ENCODE measurements at regions not wholly inside any gene's neighbourhood (a gene's known extent, or its start where the extent isn't known, plus 50 kb on each side); places are given as distances from the start of the nearest gene placed in this dataset.
"Not testable (repeated sequence)": the region's sequence is repeated elsewhere in the genome, so short reads cannot be mapped to it uniquely, and the experiment has no call there.

GRCh38 chr10:81498011-81498551 is 376.9 kb upstream of the NRG3 start:
- Mint-ChIP-seq H3K4me3 (ENCODE audit: low read depth, unreplicated experiment) (no peak overlapping the region), H3K4me1 (ENCODE audit: low read depth, unreplicated experiment) (no peaks in the 10 kb centered on the region), H3K36me3 (ENCODE audit: insufficient read depth, unreplicated experiment) (no peaks in the 10 kb centered on the region), H3K27ac (ENCODE audit: unreplicated experiment) (no peak overlapping the region), H3K9me3 (ENCODE audit: low read depth, unreplicated experiment) (no peaks in the 10 kb centered on the region), H3K27me3 (ENCODE audit: unreplicated experiment) (no peaks in the 10 kb centered on the region)
- CTCF ChIA-PET: interaction anchor here (0.7 kb wide), 1 partner anchor 1032 kb away, joined by 3 read pairs; no protein-coding TSS in a partner anchor
- TF ChIP-seq CTCF (IDR thresholded peaks at IDR 0.05; ENCODE audit: unreplicated experiment): no peak
- no TSS peak for BruUV-seq (replicated peaks)
- DNase-seq: no peak
- intact Hi-C loops (cut with micrococcal nuclease; ENCODE audit: unreplicated experiment): no loop called here

GRCh38 chr10:81502677-81503359 is 372.2 kb upstream of the NRG3 start:
- Mint-ChIP-seq H3K4me3 (ENCODE audit: low read depth, unreplicated experiment) (no peak overlapping the region), H3K27ac (ENCODE audit: unreplicated experiment) (no peak overlapping the region), H3K9me3 (ENCODE audit: low read depth, unreplicated experiment) (no peaks in the 10 kb centered on the region), H3K4me1 (ENCODE audit: low read depth, unreplicated experiment) (no peaks in the 10 kb centered on the region), H3K27me3 (ENCODE audit: unreplicated experiment) (no peaks in the 10 kb centered on the region), H3K36me3 (ENCODE audit: insufficient read depth, unreplicated experiment) (no peaks in the 10 kb centered on the region)
- no TSS peak for BruUV-seq (replicated peaks)
- CTCF ChIA-PET: interaction anchor here (0.6 to 0.8 kb wide), 3 partner anchors 9 to 661 kb away, joined by 3 read pairs; no protein-coding TSS in a partner anchor
- TF ChIP-seq CTCF (IDR thresholded peaks at IDR 0.05; ENCODE audit: unreplicated experiment): no peak
- DNase-seq: no peak
- intact Hi-C loops (cut with micrococcal nuclease; ENCODE audit: unreplicated experiment): no loop called here

GRCh38 chr10:81505777-81506176 is 369.2 kb upstream of the NRG3 start:
- CTCF ChIA-PET; H3K4me1 Mint-ChIP-seq (ENCODE audit: low read depth, unreplicated experiment); H3K4me3 Mint-ChIP-seq (ENCODE audit: low read depth, unreplicated experiment); intact Hi-C loops (cut with micrococcal nuclease; ENCODE audit: unreplicated experiment); H3K9me3 Mint-ChIP-seq (ENCODE audit: low read depth, unreplicated experiment); H3K27me3 Mint-ChIP-seq (ENCODE audit: unreplicated experiment); H3K27ac Mint-ChIP-seq (ENCODE audit: unreplicated experiment); DNase-seq; BruUV-seq (replicated peaks); H3K36me3 Mint-ChIP-seq (ENCODE audit: insufficient read depth, unreplicated experiment): not testable (repeated sequence)

- intact Hi-C loops (cut with micrococcal nuclease; ENCODE audit: unreplicated experiment): no loop called here
- no TSS peak for BruUV-seq (replicated peaks)
- H3K27ac Mint-ChIP-seq (ENCODE audit: unreplicated experiment): no peak overlapping the region
- no peaks in the 10 kb centered on the region for H3K27me3 Mint-ChIP-seq (ENCODE audit: unreplicated experiment)
- H3K4me1 Mint-ChIP-seq (ENCODE audit: low read depth, unreplicated experiment): no peaks in the 10 kb centered on the region
- no peak for DNase-seq
- H3K4me3 Mint-ChIP-seq (ENCODE audit: low read depth, unreplicated experiment): no peak overlapping the region
- no peaks in the 10 kb centered on the region for H3K36me3 Mint-ChIP-seq (ENCODE audit: insufficient read depth, unreplicated experiment)
- H3K9me3 Mint-ChIP-seq (ENCODE audit: low read depth, unreplicated experiment): peaks cover 3% of the 10 kb centered on the region
- TF ChIP-seq CTCF (IDR thresholded peaks at IDR 0.05; ENCODE audit: unreplicated experiment): no peak
- CTCF ChIA-PET: no interaction called here
Measured at GRCh38 chr10:81514811-81515210, 360.2 kb upstream of the NRG3 start.

- H3K36me3 Mint-ChIP-seq (ENCODE audit: insufficient read depth, unreplicated experiment): no peaks in the 10 kb centered on the region
- no peak for TF ChIP-seq CTCF (IDR thresholded peaks at IDR 0.05; ENCODE audit: unreplicated experiment)
- intact Hi-C loops (cut with micrococcal nuclease; ENCODE audit: unreplicated experiment): no loop called here
- DNase-seq: no peak
- no peak overlapping the region for H3K27ac Mint-ChIP-seq (ENCODE audit: unreplicated experiment)
- H3K4me1 Mint-ChIP-seq (ENCODE audit: low read depth, unreplicated experiment): no peaks in the 10 kb centered on the region
- no TSS peak for BruUV-seq (replicated peaks)
- CTCF ChIA-PET: interaction anchor here (1.0 kb wide), 1 partner anchor 13 kb away, joined by 4 read pairs; no protein-coding TSS in a partner anchor
- no peaks in the 10 kb centered on the region for H3K27me3 Mint-ChIP-seq (ENCODE audit: unreplicated experiment)
- no peak overlapping the region for H3K4me3 Mint-ChIP-seq (ENCODE audit: low read depth, unreplicated experiment)
- H3K9me3 Mint-ChIP-seq (ENCODE audit: low read depth, unreplicated experiment): no peaks in the 10 kb centered on the region
Measured at GRCh38 chr10:81520688-81521087, 354.3 kb upstream of the NRG3 start.
